Upper lobe of left lung (tissue), 6 donors: ENCODE measurements at regions not wholly inside any gene's neighbourhood (a gene's known extent, or its start where the extent isn't known, plus 50 kb on each side); places are given as distances from the start of the nearest gene placed in this dataset.

Source experiments
- ATAC-seq, 2 donors: fragments of 200-7000 bp; cut with Tn5 transposase; one replicate each; pipeline ENCODE4 v1.9.1; 2022; ENCODE audit warnings: mild to moderate bottlenecking in 2 of 2, moderate library complexity in 2 of 2; ENCODE audit not compliant: low FRiP score in 2 of 2
- DNase-seq, 2 donors: peaks; one replicate each; pipeline ENCODE4 v3.0.0-alpha.2; 2019 to 2020
- H3K27ac ChIP-seq, 4 donors: fragments of 200-600 bp; sonication (generic); one replicate each; pipeline ENCODE4 v1.5.1; 2016 to 2019
- H3K27me3 ChIP-seq, 4 donors: fragments of 200-600 bp; sonication (generic); one replicate each; pipeline ENCODE4 v1.5.1; 2017 to 2019
- H3K36me3 ChIP-seq, 4 donors: fragments of 200-600 bp; sonication (generic); one replicate each; pipeline ENCODE4 v1.5.1; 2016 to 2019
- H3K4me1 ChIP-seq, 4 donors: fragments of 200-600 bp; sonication (generic); one replicate each; pipeline ENCODE4 v1.5.1; 2018 to 2019
- H3K4me3 ChIP-seq, 4 donors: fragments of 200-600 bp; sonication (generic); one replicate each; pipeline ENCODE4 v1.5.1; 2017 to 2019; ENCODE audit warnings: mild to moderate bottlenecking in 2 of 4, moderate library complexity in 1 of 4
- H3K9me3 ChIP-seq, 4 donors: fragments of 200-600 bp; sonication (generic); one replicate each; pipeline ENCODE4 v1.5.1; 2018 to 2019
- CTCF ChIP-seq, 6 experiments: fragments of 450-650 bp in 4 of 6; fragments of 200-600 bp in 2 of 6; sonication (generic) in 2 of 6; IDR thresholded peaks; one replicate each; pipeline ENCODE4 v1.5.1; 2016 to 2019; ENCODE audit warnings: antibody characterized with exemption in 6 of 6
- EP300 ChIP-seq, 4 donors: sonication (generic); formaldehyde crosslinking; IDR thresholded peaks; one replicate each; pipeline ENCODE4 v1.5.1; 2017; ENCODE audit warnings: antibody characterized with exemption in 4 of 4, control low read depth in 2 of 4
- POLR2A ChIP-seq, 4 donors: fragments of 450-650 bp; IDR thresholded peaks; one replicate each; pipeline ENCODE4 v1.5.1; 2016 to 2017; ENCODE audit warnings: antibody characterized with exemption in 4 of 4, mild to moderate bottlenecking in 2 of 4
- POLR2AphosphoS5 ChIP-seq, 2 donors: sonication (generic); formaldehyde crosslinking; IDR thresholded peaks; one replicate each; pipeline ENCODE4 v1.5.1; 2017; ENCODE audit warnings: antibody characterized with exemption in 2 of 2
- WGBS, 2 donors: methylation state at CpG; one replicate each; pipeline ENCODE4 v1.1.5; 2017 to 2018; 5-methylcytosine and 5-hydroxymethylcytosine counted together
- donor health status: DM: no; HTN: no; CAD: no; lungs with moderate emphysema.
- donor health status: DM: no; HTN: yes; CAD: no; lungs with severe emphysema.

GRCh38 chr13:75129331-75129730 lies 352.6 kb downstream of the TBC1D4 start:
- no peak for TF ChIP-seq EP300 (IDR thresholded peaks at IDR 0.05)
- no peak for TF ChIP-seq POLR2A (IDR thresholded peaks at IDR 0.05)
- TF ChIP-seq CTCF (IDR thresholded peaks at IDR 0.05): no peak
- TF ChIP-seq POLR2AphosphoS5 (IDR thresholded peaks at IDR 0.05): no peak
- Histone ChIP-seq H3K36me3 (no peaks in the 10 kb centered on the region), H3K9me3 (no peaks in the 10 kb centered on the region), H3K4me1 (no peaks in the 10 kb centered on the region), H3K4me3 (no peak overlapping the region), H3K27me3 (no peaks in the 10 kb centered on the region), H3K27ac (no peak overlapping the region)
- ATAC-seq (no peak), DNase-seq (no peak)
- WGBS, 2 donors: 47 to 64% methylated on average over 1 of the region's 1 CpG

GRCh38 chr13:75124415-75124814 lies 357.6 kb downstream of the TBC1D4 start:
- Histone ChIP-seq H3K27ac (no peak overlapping the region), H3K4me3 (no peak overlapping the region), H3K36me3 (no peaks in the 10 kb centered on the region), H3K27me3 (no peaks in the 10 kb centered on the region), H3K9me3 (no peaks in the 10 kb centered on the region), H3K4me1 (no peaks in the 10 kb centered on the region)
- no peak for DNase-seq
- no peak for ATAC-seq
- TF ChIP-seq POLR2A (IDR thresholded peaks at IDR 0.05) (no peak), POLR2AphosphoS5 (IDR thresholded peaks at IDR 0.05) (no peak), CTCF (IDR thresholded peaks at IDR 0.05) (no peak), EP300 (IDR thresholded peaks at IDR 0.05) (no peak)

- no peaks in the 10 kb centered on the region for H3K4me1 ChIP-seq
- no peak for DNase-seq
- 64 to 73% methylated on average over 1 of the region's 1 CpG for WGBS, 2 donors
- H3K27me3 ChIP-seq: no peaks in the 10 kb centered on the region
- H3K27ac ChIP-seq: no peak overlapping the region
- ATAC-seq: no peak
- no peaks in the 10 kb centered on the region for H3K9me3 ChIP-seq
- no peak overlapping the region for H3K4me3 ChIP-seq
- no peaks in the 10 kb centered on the region for H3K36me3 ChIP-seq
- TF ChIP-seq POLR2AphosphoS5 (IDR thresholded peaks at IDR 0.05) (no peak), EP300 (IDR thresholded peaks at IDR 0.05) (no peak)
Measured at GRCh38 chr13:75123428-75123827, 358.5 kb downstream of the TBC1D4 start.

GRCh38 chr13:75120085-75120484 lies 361.9 kb downstream of the TBC1D4 start:
- ATAC-seq (no peak), DNase-seq (no peak)
- Histone ChIP-seq H3K9me3 (no peaks in the 10 kb centered on the region), H3K36me3 (no peaks in the 10 kb centered on the region), H3K4me1 (no peaks in the 10 kb centered on the region), H3K27me3 (no peaks in the 10 kb centered on the region), H3K4me3 (no peak overlapping the region), H3K27ac (no peak overlapping the region)
- 72 to 78% methylated on average over 4 of the region's 4 CpGs for WGBS, 2 donors
- TF ChIP-seq POLR2AphosphoS5 (IDR thresholded peaks at IDR 0.05) (no peak), POLR2A (IDR thresholded peaks at IDR 0.05) (no peak), EP300 (IDR thresholded peaks at IDR 0.05) (no peak), CTCF (IDR thresholded peaks at IDR 0.05) (no peak)

- H3K27ac ChIP-seq: no peak overlapping the region
- ATAC-seq: no peak
- DNase-seq: no peak
- H3K4me3 ChIP-seq: no peak overlapping the region
- H3K27me3 ChIP-seq: no peaks in the 10 kb centered on the region
- TF ChIP-seq POLR2A (IDR thresholded peaks at IDR 0.05): no peak
- no peak for TF ChIP-seq CTCF (IDR thresholded peaks at IDR 0.05)
- no peak for TF ChIP-seq EP300 (IDR thresholded peaks at IDR 0.05)
- no peak for TF ChIP-seq POLR2AphosphoS5 (IDR thresholded peaks at IDR 0.05)
- 67 to 77% methylated on average over 2 of the region's 2 CpGs for whole genome bisulfite sequencing, 2 donors
- no peaks in the 10 kb centered on the region for H3K4me1 ChIP-seq
- no peaks in the 10 kb centered on the region for H3K9me3 ChIP-seq
- no peaks in the 10 kb centered on the region for H3K36me3 ChIP-seq
Measured at GRCh38 chr13:75115171-75115570, 366.8 kb downstream of the TBC1D4 start.
